Osteoblast (primary cell): ENCODE measurements at regions not wholly inside any gene's neighbourhood (a gene's known extent, or its start where the extent isn't known, plus 50 kb on each side); places are given as distances from the start of the nearest gene placed in this dataset.

Experiments used
- DNase-seq: peaks from one replicate; pipeline ENCODE4 v3.0.0; 2011; ENCODE audit warnings: low spot score, mixed read lengths; ENCODE audit not compliant: insufficient read length; ENCODE audit errors: missing footprints
- H2AFZ ChIP-seq: 2 replicates; pipeline ENCODE4 v1.6.0; 2011; ENCODE audit warnings: mild to moderate bottlenecking, low read length
- H3K27ac ChIP-seq: 2 replicates; pipeline ENCODE4 v1.5.1; 2011; ENCODE audit warnings: mild to moderate bottlenecking, low read depth, low read length, moderate library complexity
- H3K27me3 ChIP-seq: 2 replicates; pipeline ENCODE4 v1.6.0; 2012; ENCODE audit warnings: mild to moderate bottlenecking, control low read depth, inconsistent platforms, low read length, moderate library complexity; ENCODE audit not compliant: insufficient read depth
- H3K36me3 ChIP-seq: 2 replicates; pipeline ENCODE4 v1.5.1; 2011; ENCODE audit warnings: mild to moderate bottlenecking, low read length, control low read depth, moderate library complexity; ENCODE audit not compliant: insufficient read depth
- H3K4me1 ChIP-seq: 2 replicates; pipeline ENCODE4 v1.5.1; 2011; ENCODE audit warnings: mild to moderate bottlenecking, low read length, control low read depth, moderate library complexity; ENCODE audit not compliant: insufficient read depth
- H3K4me2 ChIP-seq: 2 replicates; pipeline ENCODE4 v1.6.0; 2011; ENCODE audit warnings: mild to moderate bottlenecking, low read length; ENCODE audit not compliant: insufficient read depth
- H3K4me3 ChIP-seq: fragments of 200-600 bp; sonication (generic); 3 replicates; pipeline ENCODE4 v1.5.1; 2012; ENCODE audit warnings: mild to moderate bottlenecking, low read length, inconsistent platforms; ENCODE audit not compliant: insufficient read depth
- H3K79me2 ChIP-seq: 2 replicates; pipeline ENCODE4 v1.6.0; 2012; ENCODE audit warnings: mild to moderate bottlenecking, low read length, control low read depth, inconsistent platforms; ENCODE audit not compliant: insufficient read depth
- H3K9me3 ChIP-seq: 2 replicates; pipeline ENCODE4 v1.5.1; 2011; ENCODE audit warnings: low read depth, low read length, control low read depth
- H4K20me1 ChIP-seq: 2 replicates; pipeline ENCODE4 v1.6.0; 2012; ENCODE audit warnings: mild to moderate bottlenecking, low read length, control low read depth; ENCODE audit not compliant: insufficient read depth
- TF ChIP-seq, protein P1 (sequence below): IDR thresholded peaks from 2 replicates; pipeline ENCODE4 v1.5.1; 2011; ENCODE audit warnings: mild to moderate bottlenecking, low read depth, low read length, moderate library complexity; ENCODE audit errors: extremely low read depth

DNA sequence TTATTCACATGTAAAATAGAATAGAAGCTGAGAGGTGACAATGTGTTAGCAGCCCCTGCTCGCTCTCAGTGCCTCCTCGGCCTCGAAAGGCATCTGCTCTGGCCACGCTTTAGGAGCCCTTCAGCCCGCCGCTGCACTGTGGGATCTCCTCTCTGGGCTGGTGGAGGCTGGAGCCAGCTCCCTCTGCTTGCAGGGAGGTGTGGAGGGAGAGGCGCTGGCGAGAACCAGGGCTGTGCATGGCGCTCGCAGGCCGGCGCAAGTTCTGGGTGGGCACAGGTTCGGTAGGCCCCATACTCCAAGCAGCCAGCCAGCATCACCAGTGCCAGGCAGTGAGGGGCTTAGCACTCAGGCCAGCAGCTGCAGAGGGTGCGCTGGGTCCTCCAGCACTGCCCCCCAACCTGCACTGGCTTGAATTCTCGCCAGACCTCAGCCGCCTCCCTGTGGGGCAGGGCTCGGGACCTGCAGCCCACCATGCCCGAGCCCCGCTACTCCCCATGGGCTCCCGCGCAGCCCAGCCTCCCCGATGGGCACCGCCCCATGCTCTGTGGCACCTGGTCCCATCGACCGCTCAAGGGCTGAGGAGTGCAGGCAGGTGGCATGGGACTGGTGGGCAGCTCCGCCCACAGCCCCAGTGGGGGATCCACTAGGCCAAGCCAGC is 1346.7 kb upstream of the IGFBP7 start:
- TF ChIP-seq, protein P1, sequence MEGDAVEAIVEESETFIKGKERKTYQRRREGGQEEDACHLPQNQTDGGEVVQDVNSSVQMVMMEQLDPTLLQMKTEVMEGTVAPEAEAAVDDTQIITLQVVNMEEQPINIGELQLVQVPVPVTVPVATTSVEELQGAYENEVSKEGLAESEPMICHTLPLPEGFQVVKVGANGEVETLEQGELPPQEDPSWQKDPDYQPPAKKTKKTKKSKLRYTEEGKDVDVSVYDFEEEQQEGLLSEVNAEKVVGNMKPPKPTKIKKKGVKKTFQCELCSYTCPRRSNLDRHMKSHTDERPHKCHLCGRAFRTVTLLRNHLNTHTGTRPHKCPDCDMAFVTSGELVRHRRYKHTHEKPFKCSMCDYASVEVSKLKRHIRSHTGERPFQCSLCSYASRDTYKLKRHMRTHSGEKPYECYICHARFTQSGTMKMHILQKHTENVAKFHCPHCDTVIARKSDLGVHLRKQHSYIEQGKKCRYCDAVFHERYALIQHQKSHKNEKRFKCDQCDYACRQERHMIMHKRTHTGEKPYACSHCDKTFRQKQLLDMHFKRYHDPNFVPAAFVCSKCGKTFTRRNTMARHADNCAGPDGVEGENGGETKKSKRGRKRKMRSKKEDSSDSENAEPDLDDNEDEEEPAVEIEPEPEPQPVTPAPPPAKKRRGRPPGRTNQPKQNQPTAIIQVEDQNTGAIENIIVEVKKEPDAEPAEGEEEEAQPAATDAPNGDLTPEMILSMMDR, result no peak
- Histone ChIP-seq H4K20me1 (no peaks in the 10 kb centered on the region), H3K36me3 (no peaks in the 10 kb centered on the region), H3K27me3 (no peaks in the 10 kb centered on the region), H3K9me3 (peaks cover 3% of the 10 kb centered on the region), H2AFZ (no peak overlapping the region), H3K79me2 (no peaks in the 10 kb centered on the region), H3K27ac (no peak overlapping the region), H3K4me2 (no peak overlapping the region), H3K4me1 (no peaks in the 10 kb centered on the region), H3K4me3 (no peak overlapping the region)
- DNase-seq, result no peak

DNA sequence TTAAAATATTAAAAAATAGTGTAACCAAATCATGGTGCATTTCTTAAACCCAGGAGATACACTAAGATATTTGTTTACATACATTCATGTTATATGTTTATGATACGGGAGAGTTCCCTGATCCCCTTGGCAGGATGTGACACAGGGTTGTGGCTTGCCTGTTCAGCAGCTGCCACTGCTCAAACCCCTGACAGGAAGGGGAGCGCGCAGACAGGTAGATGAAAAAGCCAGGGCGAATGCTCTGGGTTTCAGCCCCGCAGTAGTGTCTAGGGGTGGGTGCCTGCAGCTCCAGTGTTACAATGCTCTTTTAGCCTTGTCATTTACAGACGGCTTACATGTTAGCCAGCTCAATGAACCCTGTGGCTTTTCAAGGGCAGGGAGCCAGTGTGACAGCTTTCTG is 1343.8 kb upstream of the IGFBP7 start:
- Histone ChIP-seq H3K27ac (no peak overlapping the region), H4K20me1 (no peaks in the 10 kb centered on the region), H3K4me3 (no peak overlapping the region), H3K4me2 (no peak overlapping the region), H3K36me3 (no peaks in the 10 kb centered on the region), H3K4me1 (no peaks in the 10 kb centered on the region), H3K79me2 (no peaks in the 10 kb centered on the region), H3K27me3 (no peaks in the 10 kb centered on the region), H3K9me3 (peaks cover 5% of the 10 kb centered on the region), H2AFZ (no peak overlapping the region)
- TF ChIP-seq, protein P1, result no peak
- no peak for DNase-seq

GRCh38 chr4:58451707-58452106 is 1341.5 kb upstream of the IGFBP7 start:
- Histone ChIP-seq H2AFZ (no peak overlapping the region), H3K27me3 (no peaks in the 10 kb centered on the region), H3K4me3 (no peak overlapping the region), H3K9me3 (peaks cover 5% of the 10 kb centered on the region), H3K4me1 (no peaks in the 10 kb centered on the region), H3K27ac (no peak overlapping the region), H4K20me1 (no peaks in the 10 kb centered on the region), H3K4me2 (no peak overlapping the region), H3K79me2 (no peaks in the 10 kb centered on the region), H3K36me3 (no peaks in the 10 kb centered on the region)
- TF ChIP-seq, protein P1, result no peak
- no peak for DNase-seq

GRCh38 chr4:58435871-58436270 is 1325.7 kb upstream of the IGFBP7 start:
- Histone ChIP-seq H3K27ac (no peak overlapping the region), H3K79me2 (no peaks in the 10 kb centered on the region), H3K27me3 (no peaks in the 10 kb centered on the region), H3K4me2 (no peak overlapping the region), H3K9me3 (no peaks in the 10 kb centered on the region), H3K4me1 (no peaks in the 10 kb centered on the region), H3K4me3 (no peak overlapping the region), H4K20me1 (no peaks in the 10 kb centered on the region), H2AFZ (no peak overlapping the region), H3K36me3 (no peaks in the 10 kb centered on the region)
- no peak for DNase-seq
- TF ChIP-seq, protein P1, result no peak
